ENCODE measurements at regions not wholly inside any gene's neighbourhood (a gene's known extent, or its start where the extent isn't known, plus 50 kb on each side); places are given as distances from the start of the nearest gene placed in this dataset.

DNA sequence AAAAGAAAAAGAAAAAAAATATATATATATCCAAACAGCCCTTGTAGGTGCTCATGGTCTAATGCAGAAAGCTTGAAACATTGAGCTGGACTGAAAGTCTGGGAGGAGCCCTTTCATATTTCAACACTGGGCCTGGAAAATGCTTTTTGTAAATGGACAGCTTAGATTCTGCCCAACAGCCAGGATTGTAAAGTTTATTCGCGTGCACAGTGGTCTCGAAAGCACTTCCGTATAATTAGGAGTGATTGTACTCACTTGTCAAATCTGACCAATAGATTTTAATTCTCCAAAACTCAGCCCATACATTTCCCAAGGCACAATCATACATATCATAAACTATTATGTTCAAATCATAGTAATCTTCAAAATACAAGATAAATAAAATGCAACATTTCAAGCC is 260.1 kb downstream of the COL4A1 start:
- TF ChIP-seq POLR2A (IDR thresholded peaks at IDR 0.05), result no peak
- TF ChIP-seq, protein P1, sequence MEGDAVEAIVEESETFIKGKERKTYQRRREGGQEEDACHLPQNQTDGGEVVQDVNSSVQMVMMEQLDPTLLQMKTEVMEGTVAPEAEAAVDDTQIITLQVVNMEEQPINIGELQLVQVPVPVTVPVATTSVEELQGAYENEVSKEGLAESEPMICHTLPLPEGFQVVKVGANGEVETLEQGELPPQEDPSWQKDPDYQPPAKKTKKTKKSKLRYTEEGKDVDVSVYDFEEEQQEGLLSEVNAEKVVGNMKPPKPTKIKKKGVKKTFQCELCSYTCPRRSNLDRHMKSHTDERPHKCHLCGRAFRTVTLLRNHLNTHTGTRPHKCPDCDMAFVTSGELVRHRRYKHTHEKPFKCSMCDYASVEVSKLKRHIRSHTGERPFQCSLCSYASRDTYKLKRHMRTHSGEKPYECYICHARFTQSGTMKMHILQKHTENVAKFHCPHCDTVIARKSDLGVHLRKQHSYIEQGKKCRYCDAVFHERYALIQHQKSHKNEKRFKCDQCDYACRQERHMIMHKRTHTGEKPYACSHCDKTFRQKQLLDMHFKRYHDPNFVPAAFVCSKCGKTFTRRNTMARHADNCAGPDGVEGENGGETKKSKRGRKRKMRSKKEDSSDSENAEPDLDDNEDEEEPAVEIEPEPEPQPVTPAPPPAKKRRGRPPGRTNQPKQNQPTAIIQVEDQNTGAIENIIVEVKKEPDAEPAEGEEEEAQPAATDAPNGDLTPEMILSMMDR (IDR thresholded peaks at IDR 0.05), result no peak

Data from vagina (tissue), 2 donors.